ENCODE measurements at regions not wholly inside any gene's neighbourhood (a gene's known extent, or its start where the extent isn't known, plus 50 kb on each side); places are given as distances from the start of the nearest gene placed in this dataset.
"Not testable (repeated sequence)": the region's sequence is repeated elsewhere in the genome, so short reads cannot be mapped to it uniquely, and the experiment has no call there.

- no peaks in the 10 kb centered on the region for H3K27me3 Mint-ChIP-seq
- intact Hi-C loops (cut with micrococcal nuclease), result no loop called here
- H3K9me3 Mint-ChIP-seq, result no peaks in the 10 kb centered on the region
- no peaks in the 10 kb centered on the region for H3K4me1 Mint-ChIP-seq
- no peak for DNase-seq
- no peaks in the 10 kb centered on the region for H3K36me3 Mint-ChIP-seq (ENCODE audit: low read depth)
- no peak overlapping the region for H3K27ac Mint-ChIP-seq
- no peak overlapping the region for H3K4me3 Mint-ChIP-seq
Measured at GRCh38 chr14:62455446-62455845, 589.8 kb downstream of the KCNH5 start.

DNA sequence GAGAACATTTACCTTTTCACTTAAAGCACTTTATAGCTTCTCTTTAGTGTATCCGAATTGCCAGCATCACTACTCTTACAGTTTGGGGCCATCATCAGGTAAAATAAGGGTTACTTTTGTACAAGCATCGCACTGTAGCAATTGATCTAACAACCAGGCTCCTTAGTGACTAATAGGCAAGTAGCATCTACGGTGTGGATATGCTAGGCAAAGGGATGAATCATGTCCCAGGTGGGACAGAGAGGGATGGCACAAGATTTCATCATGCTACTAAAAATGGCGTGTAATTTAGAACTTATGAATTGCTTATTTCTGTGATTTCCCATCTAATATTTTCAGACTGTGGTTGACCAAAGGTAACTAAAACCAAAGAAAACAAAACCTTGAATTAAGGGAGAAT, 582.3 kb downstream of the KCNH5 start:
- H3K36me3 Mint-ChIP-seq (ENCODE audit: low read depth), result no peaks in the 10 kb centered on the region
- no peaks in the 10 kb centered on the region for H3K9me3 Mint-ChIP-seq
- H3K4me1 Mint-ChIP-seq, result no peaks in the 10 kb centered on the region

DNA sequence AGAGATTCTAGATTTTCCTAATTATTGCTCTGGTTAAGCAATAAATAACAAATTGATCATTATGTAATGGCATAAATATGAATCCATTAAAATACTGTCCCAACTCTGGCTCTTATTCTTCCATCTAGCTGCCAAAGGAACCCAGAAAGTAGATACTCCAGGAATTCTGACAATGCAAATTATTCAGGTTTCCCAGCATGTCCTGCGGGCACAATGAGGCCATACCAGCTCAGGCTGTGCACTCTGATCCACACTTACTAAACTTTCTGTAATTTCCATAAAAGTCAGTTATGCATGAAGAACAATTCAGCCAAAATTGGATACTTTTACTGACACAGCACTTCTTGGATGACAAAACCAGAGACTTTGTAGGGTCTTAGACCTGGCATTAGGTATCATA, 576.3 kb downstream of the KCNH5 start:
- no peak overlapping the region for H3K27ac Mint-ChIP-seq
- no peaks in the 10 kb centered on the region for H3K27me3 Mint-ChIP-seq
- H3K4me1 Mint-ChIP-seq, result no peaks in the 10 kb centered on the region
- no peaks in the 10 kb centered on the region for H3K9me3 Mint-ChIP-seq
- intact Hi-C loops (cut with micrococcal nuclease), result no loop called here
- no peak for DNase-seq
- no peak overlapping the region for H3K4me3 Mint-ChIP-seq
- H3K36me3 Mint-ChIP-seq (ENCODE audit: low read depth), result no peaks in the 10 kb centered on the region

More for the DNA sequence above, 582.3 kb downstream of the KCNH5 start:
- intact Hi-C loops (cut with micrococcal nuclease), result no loop called here
- no peak overlapping the region for H3K4me3 Mint-ChIP-seq
- H3K27me3 Mint-ChIP-seq, result no peaks in the 10 kb centered on the region
- no peak overlapping the region for H3K27ac Mint-ChIP-seq
- DNase-seq, result no peak

- DNase-seq, result no peak
- Mint-ChIP-seq H3K9me3 (no peaks in the 10 kb centered on the region), H3K36me3 (ENCODE audit: low read depth) (no peaks in the 10 kb centered on the region), H3K4me3 (no peak overlapping the region), H3K27me3 (no peaks in the 10 kb centered on the region), H3K4me1 (no peaks in the 10 kb centered on the region), H3K27ac (no peak overlapping the region)
- intact Hi-C loops (cut with micrococcal nuclease), result no loop called here
Measured at GRCh38 chr14:62470935-62471334, 574.3 kb downstream of the KCNH5 start.

GRCh38 chr14:62491146-62491545, 554.1 kb downstream of the KCNH5 start:
- Mint-ChIP-seq H3K27ac (no peak overlapping the region), H3K27me3 (no peaks in the 10 kb centered on the region), H3K9me3 (peaks cover 11% of the 10 kb centered on the region), H3K4me3 (no peak overlapping the region), H3K36me3 (ENCODE audit: low read depth) (no peaks in the 10 kb centered on the region), H3K4me1 (no peaks in the 10 kb centered on the region)
- DNase-seq, result no peak
- intact Hi-C loops (cut with micrococcal nuclease), result no loop called here

- H3K4me3 Mint-ChIP-seq, result no peak overlapping the region
- intact Hi-C loops (cut with micrococcal nuclease), result no loop called here
- no peak overlapping the region for H3K27ac Mint-ChIP-seq
- DNase-seq, result no peak
- peaks cover 16% of the 10 kb centered on the region for H3K9me3 Mint-ChIP-seq
- no peaks in the 10 kb centered on the region for H3K27me3 Mint-ChIP-seq
- H3K36me3 Mint-ChIP-seq (ENCODE audit: low read depth), result no peaks in the 10 kb centered on the region
- no peaks in the 10 kb centered on the region for H3K4me1 Mint-ChIP-seq
Measured at GRCh38 chr14:62497708-62498107, 547.5 kb downstream of the KCNH5 start.

DNA sequence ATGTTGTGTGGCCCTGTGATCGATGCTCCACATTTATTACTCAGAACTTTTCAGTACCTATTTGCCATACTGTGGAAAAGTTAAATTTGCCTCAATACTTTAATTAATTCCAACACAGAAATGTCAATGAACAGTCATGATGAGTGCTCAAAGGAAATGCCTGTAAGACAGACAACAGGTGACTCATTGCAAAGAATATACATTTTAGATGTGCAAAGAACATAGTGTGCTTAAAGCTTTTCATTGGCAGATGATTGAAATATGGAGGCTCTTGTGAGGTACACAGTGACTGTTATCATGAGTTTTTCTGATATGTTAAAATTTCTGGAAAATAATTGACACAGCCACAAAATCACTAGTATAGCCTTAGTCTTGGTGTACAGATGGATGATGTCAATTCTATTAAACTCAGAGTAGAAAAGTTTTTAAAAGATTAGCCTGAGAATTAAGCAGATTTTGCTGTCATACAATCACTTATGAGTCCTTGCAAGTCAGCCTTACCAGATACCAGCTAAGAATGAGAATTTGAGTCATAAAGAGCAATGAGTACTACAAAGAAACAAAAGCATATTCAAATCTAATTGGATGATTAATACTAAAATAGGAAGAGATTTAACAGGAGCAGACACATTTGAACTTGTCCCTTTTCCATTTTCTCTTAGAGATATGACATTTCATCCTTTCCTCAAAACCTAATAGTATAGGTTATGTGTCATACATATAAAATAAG, 544.1 kb downstream of the KCNH5 start:
- H3K4me3 Mint-ChIP-seq, result no peak overlapping the region

DNA sequence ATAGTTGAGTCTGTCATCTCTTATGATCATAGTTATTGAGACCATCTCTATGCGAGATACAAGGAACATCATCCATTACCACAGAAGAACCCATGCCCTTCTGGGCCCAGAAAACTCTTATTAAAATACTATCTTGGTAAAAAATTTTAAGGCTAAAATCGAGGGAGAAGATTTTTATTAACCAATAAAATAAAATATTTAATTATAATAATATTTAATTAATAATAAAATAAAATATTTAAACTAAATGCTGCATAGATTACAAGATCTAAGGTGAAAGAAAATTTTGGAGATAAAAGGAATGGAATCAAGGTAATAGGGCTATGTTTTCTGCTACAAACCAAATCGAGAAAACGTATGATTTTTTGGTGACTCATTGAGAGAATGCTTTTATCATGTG, 540.2 kb downstream of the KCNH5 start:
- H3K36me3 Mint-ChIP-seq (ENCODE audit: low read depth), result no peaks in the 10 kb centered on the region
- no peak for DNase-seq
- no peaks in the 10 kb centered on the region for H3K4me1 Mint-ChIP-seq
- intact Hi-C loops (cut with micrococcal nuclease), result no loop called here
- no peak overlapping the region for H3K4me3 Mint-ChIP-seq
- no peak overlapping the region for H3K27ac Mint-ChIP-seq
- H3K27me3 Mint-ChIP-seq, result no peaks in the 10 kb centered on the region
- peaks cover 5% of the 10 kb centered on the region for H3K9me3 Mint-ChIP-seq

More for the DNA sequence above, 544.1 kb downstream of the KCNH5 start:
- Mint-ChIP-seq H3K4me1 (no peaks in the 10 kb centered on the region), H3K27me3 (no peaks in the 10 kb centered on the region), H3K27ac (no peak overlapping the region), H3K9me3 (peaks cover 6% of the 10 kb centered on the region), H3K36me3 (ENCODE audit: low read depth) (no peaks in the 10 kb centered on the region)
- intact Hi-C loops (cut with micrococcal nuclease), result no loop called here
- DNase-seq, result no peak

DNA sequence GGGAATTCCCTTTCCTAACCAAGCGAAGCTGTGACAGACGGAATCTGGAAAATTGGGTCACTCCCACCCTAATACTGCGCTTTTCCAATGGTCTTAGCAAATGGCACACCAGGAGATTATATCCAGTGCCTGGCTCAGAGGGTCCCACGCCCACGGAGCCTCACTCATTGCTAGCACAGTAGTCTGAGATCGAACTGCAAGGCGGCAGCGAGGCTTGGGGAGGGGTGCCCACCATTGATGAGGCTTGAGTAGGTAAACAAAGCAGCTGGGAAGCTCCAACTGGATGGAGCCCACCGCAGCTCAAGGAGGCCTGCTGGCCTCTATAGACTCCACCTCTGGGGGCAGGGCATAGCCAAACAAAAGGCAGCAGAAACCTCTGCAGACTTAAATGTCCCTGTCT, 523.9 kb downstream of the KCNH5 start:
- H3K4me1 Mint-ChIP-seq; DNase-seq; H3K27ac Mint-ChIP-seq; H3K4me3 Mint-ChIP-seq; intact Hi-C loops (cut with micrococcal nuclease); H3K36me3 Mint-ChIP-seq (ENCODE audit: low read depth); H3K27me3 Mint-ChIP-seq: not testable (repeated sequence)
- H3K9me3 Mint-ChIP-seq, result peaks cover 40% of the 10 kb centered on the region

GRCh38 chr14:62528296-62528695, 517.0 kb downstream of the KCNH5 start:
- no peak for DNase-seq
- no peaks in the 10 kb centered on the region for H3K36me3 Mint-ChIP-seq (ENCODE audit: low read depth)
- H3K9me3 Mint-ChIP-seq, result peaks cover 17% of the 10 kb centered on the region
- no peak overlapping the region for H3K4me3 Mint-ChIP-seq
- H3K4me1 Mint-ChIP-seq, result no peaks in the 10 kb centered on the region
- H3K27me3 Mint-ChIP-seq, result no peaks in the 10 kb centered on the region
- intact Hi-C loops (cut with micrococcal nuclease), result no loop called here
- H3K27ac Mint-ChIP-seq, result no peak overlapping the region

DNA sequence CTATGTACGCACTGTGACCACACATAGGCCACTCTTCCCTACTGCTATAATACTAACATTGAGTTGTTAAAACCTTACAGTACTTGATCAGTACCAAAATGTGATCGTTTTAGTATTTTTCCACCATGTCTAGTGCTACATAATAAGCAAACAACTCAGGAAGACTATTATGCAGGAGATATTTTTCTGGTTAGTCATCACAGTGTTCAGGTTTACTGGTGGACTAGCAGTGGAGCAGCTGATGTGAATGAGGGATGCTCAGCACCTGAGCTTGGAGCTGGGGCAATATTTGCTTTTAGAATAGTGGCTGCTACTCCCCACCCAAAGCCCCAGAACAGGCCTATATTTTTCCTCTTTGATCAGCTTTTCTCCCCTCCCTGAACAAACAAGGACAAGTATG, 513.1 kb downstream of the KCNH5 start:
- DNase-seq, result no peak
- no peaks in the 10 kb centered on the region for H3K4me1 Mint-ChIP-seq
- H3K9me3 Mint-ChIP-seq, result peaks cover 5% of the 10 kb centered on the region
- no peak overlapping the region for H3K4me3 Mint-ChIP-seq
- intact Hi-C loops (cut with micrococcal nuclease), result no loop called here
- H3K27me3 Mint-ChIP-seq, result no peaks in the 10 kb centered on the region
- no peaks in the 10 kb centered on the region for H3K36me3 Mint-ChIP-seq (ENCODE audit: low read depth)
- no peak overlapping the region for H3K27ac Mint-ChIP-seq

DNA sequence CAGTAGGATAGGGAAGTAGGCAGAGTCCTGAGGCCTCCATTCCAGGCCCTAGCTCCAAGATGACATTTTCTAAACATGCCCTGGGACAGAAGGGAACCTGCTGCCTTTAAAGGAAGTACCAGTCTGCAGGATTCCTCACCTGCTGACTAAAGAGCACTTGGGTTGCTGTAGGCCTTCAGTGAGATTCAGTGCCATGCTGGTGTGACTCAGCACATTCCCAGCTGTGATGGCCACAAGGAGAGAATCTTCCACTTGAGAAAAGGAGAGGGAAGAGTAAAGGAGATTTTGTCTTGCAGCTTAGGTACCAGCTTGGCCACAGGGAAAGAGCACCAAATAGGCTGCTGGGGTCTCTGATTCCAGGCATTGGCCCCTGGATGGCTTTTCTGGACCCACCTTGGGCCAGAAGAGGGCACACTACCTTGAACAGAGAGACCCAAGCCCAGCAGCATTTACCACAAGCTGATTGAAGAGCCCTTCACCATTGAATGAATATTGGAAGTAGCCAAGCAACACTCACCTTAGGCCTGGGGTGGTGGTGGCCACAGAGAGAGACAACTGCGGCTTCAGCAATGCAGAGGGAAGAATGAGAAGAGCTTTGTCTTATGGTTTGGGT, 498.3 kb downstream of the KCNH5 start:
- DNase-seq, result no peak
- Mint-ChIP-seq H3K36me3 (ENCODE audit: low read depth) (no peaks in the 10 kb centered on the region), H3K9me3 (peaks cover 6% of the 10 kb centered on the region), H3K4me3 (no peak overlapping the region), H3K27ac (no peak overlapping the region), H3K4me1 (no peaks in the 10 kb centered on the region), H3K27me3 (no peaks in the 10 kb centered on the region)
- intact Hi-C loops (cut with micrococcal nuclease), result no loop called here

- Mint-ChIP-seq H3K27me3 (no peaks in the 10 kb centered on the region), H3K4me1 (no peaks in the 10 kb centered on the region), H3K27ac (no peak overlapping the region), H3K9me3 (no peaks in the 10 kb centered on the region), H3K36me3 (ENCODE audit: low read depth) (no peaks in the 10 kb centered on the region), H3K4me3 (no peak overlapping the region)
- intact Hi-C loops (cut with micrococcal nuclease), result no loop called here
- DNase-seq, result no peak
Measured at GRCh38 chr14:62557416-62557815, 487.8 kb downstream of the KCNH5 start.

DNA sequence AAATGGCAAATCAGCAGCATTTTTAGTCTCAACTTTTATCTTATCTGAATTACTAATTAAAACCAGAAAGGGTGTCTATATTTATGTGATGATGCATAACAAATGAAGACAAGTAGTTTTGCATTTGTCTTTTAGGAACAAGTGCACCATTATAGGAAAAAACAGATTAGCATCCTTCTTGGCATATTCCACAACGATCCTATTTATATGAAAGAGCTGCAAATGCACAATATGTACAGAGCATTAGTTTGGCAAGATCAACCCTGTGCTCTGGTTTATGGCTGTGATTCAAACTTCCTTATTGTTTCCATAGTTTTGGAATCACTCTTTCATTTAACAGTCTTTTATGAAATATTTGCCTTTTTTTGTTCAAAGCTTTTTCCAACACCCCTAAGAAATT, 486.8 kb downstream of the KCNH5 start:
- no peaks in the 10 kb centered on the region for H3K4me1 Mint-ChIP-seq
- H3K27ac Mint-ChIP-seq, result no peak overlapping the region
- intact Hi-C loops (cut with micrococcal nuclease), result no loop called here
- no peak overlapping the region for H3K4me3 Mint-ChIP-seq
- H3K27me3 Mint-ChIP-seq, result no peaks in the 10 kb centered on the region
- H3K36me3 Mint-ChIP-seq (ENCODE audit: low read depth), result no peaks in the 10 kb centered on the region
- DNase-seq, result no peak
- no peaks in the 10 kb centered on the region for H3K9me3 Mint-ChIP-seq

DNA sequence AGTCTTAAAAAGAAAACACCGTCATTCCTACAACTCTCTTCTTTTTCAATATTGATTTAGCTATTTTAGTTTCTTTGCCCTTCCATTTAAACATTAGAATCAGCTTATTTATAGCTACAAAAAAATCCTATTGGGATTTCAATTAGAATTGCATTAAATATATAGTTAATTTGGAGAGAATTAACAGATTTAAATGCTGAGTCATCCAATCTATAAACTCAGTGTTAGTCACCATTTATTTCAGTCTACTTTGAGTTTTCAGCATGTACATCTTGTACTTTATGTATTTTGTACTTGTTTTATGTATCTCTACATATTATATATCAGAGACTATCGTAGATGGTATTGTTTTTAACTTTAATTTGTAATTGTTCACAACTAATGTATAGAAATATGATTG, 460.0 kb downstream of the KCNH5 start:
- Mint-ChIP-seq H3K4me1 (no peaks in the 10 kb centered on the region), H3K4me3 (no peak overlapping the region), H3K36me3 (ENCODE audit: low read depth) (no peaks in the 10 kb centered on the region), H3K27ac (no peak overlapping the region), H3K27me3 (no peaks in the 10 kb centered on the region), H3K9me3 (no peaks in the 10 kb centered on the region)
- no peak for DNase-seq
- intact Hi-C loops (cut with micrococcal nuclease), result no loop called here
